GM12864 (cell line): ENCODE measurements at regions not wholly inside any gene's neighbourhood (a gene's known extent, or its start where the extent isn't known, plus 50 kb on each side); places are given as distances from the start of the nearest gene placed in this dataset.

Experiments
- DNase-seq: peaks from one replicate; pipeline ENCODE4 v3.0.0-alpha.2; 2011; ENCODE audit warnings: low read depth
- H3K4me3 ChIP-seq: 2 replicates; pipeline ENCODE4 v1.5.1; 2011; ENCODE audit warnings: mild to moderate bottlenecking, low read depth, low read length, control low read depth
- TF ChIP-seq, protein P1 (sequence below): IDR thresholded peaks from 2 replicates; pipeline ENCODE4 v1.5.1; 2011; ENCODE audit warnings: low read depth, mild to moderate bottlenecking, moderate library complexity, low read length, control low read depth, inconsistent platforms; ENCODE audit errors: missing control alignments

DNA sequence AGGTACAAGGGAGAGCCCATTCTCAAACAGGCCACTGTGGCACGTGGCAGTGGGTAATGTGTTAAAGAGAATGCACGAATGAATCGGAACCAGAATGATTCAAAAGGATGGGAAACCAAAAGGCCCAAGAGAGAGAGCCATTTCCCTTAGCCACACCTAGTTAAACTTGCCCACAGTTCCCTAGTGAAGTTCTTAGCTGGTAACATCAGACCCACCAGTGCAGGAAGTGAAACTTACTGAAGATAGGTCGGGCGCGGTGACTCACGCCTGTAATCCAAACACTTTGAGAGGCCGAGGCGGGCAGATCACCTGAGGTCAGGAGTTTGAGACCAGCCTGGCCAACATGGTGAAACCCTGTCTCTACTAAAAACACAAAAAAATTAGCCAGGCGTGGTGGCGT is 97.1 kb downstream of the MEX3B start:
- H3K4me3 ChIP-seq: no peak overlapping the region
- TF ChIP-seq, protein P1, sequence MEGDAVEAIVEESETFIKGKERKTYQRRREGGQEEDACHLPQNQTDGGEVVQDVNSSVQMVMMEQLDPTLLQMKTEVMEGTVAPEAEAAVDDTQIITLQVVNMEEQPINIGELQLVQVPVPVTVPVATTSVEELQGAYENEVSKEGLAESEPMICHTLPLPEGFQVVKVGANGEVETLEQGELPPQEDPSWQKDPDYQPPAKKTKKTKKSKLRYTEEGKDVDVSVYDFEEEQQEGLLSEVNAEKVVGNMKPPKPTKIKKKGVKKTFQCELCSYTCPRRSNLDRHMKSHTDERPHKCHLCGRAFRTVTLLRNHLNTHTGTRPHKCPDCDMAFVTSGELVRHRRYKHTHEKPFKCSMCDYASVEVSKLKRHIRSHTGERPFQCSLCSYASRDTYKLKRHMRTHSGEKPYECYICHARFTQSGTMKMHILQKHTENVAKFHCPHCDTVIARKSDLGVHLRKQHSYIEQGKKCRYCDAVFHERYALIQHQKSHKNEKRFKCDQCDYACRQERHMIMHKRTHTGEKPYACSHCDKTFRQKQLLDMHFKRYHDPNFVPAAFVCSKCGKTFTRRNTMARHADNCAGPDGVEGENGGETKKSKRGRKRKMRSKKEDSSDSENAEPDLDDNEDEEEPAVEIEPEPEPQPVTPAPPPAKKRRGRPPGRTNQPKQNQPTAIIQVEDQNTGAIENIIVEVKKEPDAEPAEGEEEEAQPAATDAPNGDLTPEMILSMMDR: no peak
- peak; percentile 37 for DNase-seq

DNA sequence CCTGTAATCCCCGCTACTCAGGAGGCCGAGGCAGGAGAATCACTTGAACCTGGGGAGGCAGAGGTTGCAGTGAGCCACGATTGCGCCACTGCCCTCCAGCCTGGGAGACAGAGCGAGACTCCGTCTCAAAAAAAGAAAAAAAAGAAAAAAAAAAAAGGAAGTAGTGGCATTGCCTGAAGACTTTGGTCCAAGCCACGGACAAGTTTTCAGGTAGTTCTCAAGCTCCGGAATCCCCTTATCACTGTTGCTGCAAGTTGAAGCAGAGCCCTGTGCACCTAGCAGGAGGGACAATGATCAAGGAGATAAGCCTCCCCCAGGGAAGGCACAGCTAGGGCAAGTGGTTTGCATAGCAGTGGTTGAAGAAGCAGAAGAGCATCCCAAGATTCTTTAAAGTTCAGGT is 97.6 kb downstream of the MEX3B start:
- no peak overlapping the region for H3K4me3 ChIP-seq
- TF ChIP-seq, protein P1: no peak
- no peak for DNase-seq

DNA sequence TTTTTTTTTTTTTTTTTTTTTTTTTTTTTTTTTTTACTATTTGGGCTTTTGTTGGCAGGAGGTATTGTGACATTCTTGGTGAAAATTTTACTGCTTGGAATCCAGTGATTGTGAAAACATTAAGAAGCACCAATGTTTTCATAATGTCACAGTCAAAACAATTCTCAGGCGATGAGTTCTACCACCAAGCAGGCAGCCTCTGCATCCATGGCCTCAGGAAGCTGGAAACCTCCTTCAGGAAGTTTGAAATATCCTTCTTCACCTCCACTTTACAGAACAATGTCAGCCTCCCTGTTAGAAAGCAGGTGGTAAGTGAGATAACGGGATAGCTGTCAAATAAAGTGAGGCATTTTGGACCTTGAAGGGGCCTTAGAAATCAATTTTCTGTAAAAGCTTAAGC is 98.3 kb downstream of the MEX3B start:
- DNase-seq: no peak
- TF ChIP-seq, protein P1: no peak
- no peak overlapping the region for H3K4me3 ChIP-seq

DNA sequence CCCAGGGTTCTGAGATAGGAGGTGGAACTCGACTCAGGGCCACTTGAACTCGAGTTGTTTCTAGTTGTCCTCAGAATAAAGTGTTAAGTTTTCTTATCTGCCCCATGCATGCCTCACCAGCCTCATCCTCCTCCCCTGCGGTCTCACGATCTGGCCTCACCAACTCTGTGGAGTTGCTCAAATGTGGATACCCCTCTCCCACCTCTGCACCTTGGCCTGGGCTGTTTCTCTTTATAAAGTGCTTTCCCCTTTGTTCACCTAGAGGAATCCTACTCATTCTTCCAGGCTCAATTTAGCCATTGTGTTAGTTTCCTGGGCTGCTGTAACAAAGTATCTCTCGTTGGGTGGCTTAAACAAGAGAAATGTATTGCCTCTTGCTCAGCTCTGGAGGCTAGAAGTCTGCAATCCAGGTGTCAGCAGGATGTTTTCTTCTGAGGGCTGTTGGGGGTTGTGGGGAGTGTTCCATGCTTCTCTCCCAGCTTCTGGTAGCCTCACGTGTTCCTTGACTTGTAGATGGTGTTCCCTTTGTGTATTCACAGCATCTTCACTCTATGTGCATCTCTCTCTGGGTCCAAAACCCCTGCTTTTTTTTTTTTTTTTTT is 100.7 kb downstream of the MEX3B start:
- no peak overlapping the region for H3K4me3 ChIP-seq
- TF ChIP-seq, protein P1: no peak
- DNase-seq: no peak

GRCh38 chr15:81942655-81943195 is 103.1 kb downstream of the MEX3B start:
- no peak overlapping the region for H3K4me3 ChIP-seq
- TF ChIP-seq, protein P1: no peak
- DNase-seq: no peak

GRCh38 chr15:81942157-81942556 is 103.7 kb downstream of the MEX3B start:
- DNase-seq: no peak

GRCh38 chr15:81941479-81941878 is 104.3 kb downstream of the MEX3B start:
- DNase-seq: no peak
- H3K4me3 ChIP-seq: no peak overlapping the region
- TF ChIP-seq, protein P1: no peak

More at GRCh38 chr15:81942157-81942556, 103.7 kb downstream of the MEX3B start:
- TF ChIP-seq, protein P1: no peak
- H3K4me3 ChIP-seq: no peak overlapping the region
